CMK (cell line): ENCODE measurements at regions not wholly inside any gene's neighbourhood (a gene's known extent, or its start where the extent isn't known, plus 50 kb on each side); places are given as distances from the start of the nearest gene placed in this dataset.
"Not testable (repeated sequence)": the region's sequence is repeated elsewhere in the genome, so short reads cannot be mapped to it uniquely, and the experiment has no call there.

Source experiments
- DNase-seq: peaks from one replicate; pipeline ENCODE4 v3.0.0-alpha.2; 2010; ENCODE audit warnings: low read depth

- no peak for DNase-seq
Observed at GRCh38 chr22:48506506-48507145, 1321.0 kb downstream of the BRD1 start.

- no peak for DNase-seq
Observed at GRCh38 chr22:48505891-48506290, 1321.8 kb downstream of the BRD1 start.

- DNase-seq: no peak
Observed at GRCh38 chr22:48504519-48505140, 1323.0 kb downstream of the BRD1 start.

- DNase-seq: no peak
Observed at GRCh38 chr22:48503876-48504275, 1323.8 kb downstream of the BRD1 start.

GRCh38 chr22:48503035-48503625 is 1324.5 kb downstream of the BRD1 start:
- no peak for DNase-seq

GRCh38 chr22:48501231-48501750 is 1326.4 kb downstream of the BRD1 start:
- DNase-seq: no peak

GRCh38 chr22:48500471-48501230 is 1327.0 kb downstream of the BRD1 start:
- no peak for DNase-seq

GRCh38 chr22:48499456-48500425 is 1327.9 kb downstream of the BRD1 start:
- no peak for DNase-seq

GRCh38 chr22:48498526-48499331 is 1328.9 kb downstream of the BRD1 start:
- DNase-seq: no peak

GRCh38 chr22:48497743-48498520 is 1329.7 kb downstream of the BRD1 start:
- DNase-seq: not testable (repeated sequence)

GRCh38 chr22:48496987-48497650 is 1330.6 kb downstream of the BRD1 start:
- DNase-seq: no peak

- DNase-seq: no peak
Observed at GRCh38 chr22:48496226-48496845, 1331.3 kb downstream of the BRD1 start.

GRCh38 chr22:48495751-48496080 is 1332.0 kb downstream of the BRD1 start:
- no peak for DNase-seq

GRCh38 chr22:48494968-48495750 is 1332.5 kb downstream of the BRD1 start:
- DNase-seq: no peak

GRCh38 chr22:48494256-48494967 is 1333.3 kb downstream of the BRD1 start:
- DNase-seq: no peak

GRCh38 chr22:48493733-48494132 is 1333.9 kb downstream of the BRD1 start:
- no peak for DNase-seq
